DOHH2 (cell line): ENCODE measurements at regions not wholly inside any gene's neighbourhood (a gene's known extent, or its start where the extent isn't known, plus 50 kb on each side); places are given as distances from the start of the nearest gene placed in this dataset.

Source experiments
- CTCF ChIP-seq: fragments of 200-600 bp; sonication (generic); IDR thresholded peaks from one replicate; pipeline ENCODE4 v1.5.1; 2014; ENCODE audit warnings: antibody characterized with exemption, mild to moderate bottlenecking, low read depth, low read length; ENCODE audit not compliant: poor library complexity, severe bottlenecking
- EZH2phosphoT487 ChIP-seq: fragments of 200-600 bp; sonication (generic); IDR thresholded peaks from 2 replicates; pipeline ENCODE4 v1.6.1; 2017; ENCODE audit warnings: borderline replicate concordance, mild to moderate bottlenecking, antibody characterized with exemption, low read length, moderate library complexity, mixed read lengths

GRCh38 chr7:81245353-81245752 lies 326.5 kb upstream of the SEMA3C start:
- no peak for TF ChIP-seq CTCF
- no peak for TF ChIP-seq EZH2phosphoT487
